ENCODE measurements at regions not wholly inside any gene's neighbourhood (a gene's known extent, or its start where the extent isn't known, plus 50 kb on each side); places are given as distances from the start of the nearest gene placed in this dataset.

- in situ Hi-C loops (cut with MboI; ENCODE audit: low pct_ligation_motif_present in 1 of 4, low pct_unique_long_range_greater_than_20kb in 1 of 4, low sequenced_read_pairs in 3 of 4) = no loop called here
Observed at GRCh38 chr16:51012396-51012795, 138.7 kb downstream of the SALL1 start.

GRCh38 chr16:51010817-51011216, 140.3 kb downstream of the SALL1 start:
- 61 to 69% methylated on average over 2 to 4 of the region's 4 CpGs for WGBS, 2 donors (ENCODE audit: low coverage in 1 of 2)
- intact Hi-C loops (cut with DNase I; ENCODE audit: low total_unique reads) = no loop called here
- DNase-seq = no peak

More at GRCh38 chr16:51012396-51012795, 138.7 kb downstream of the SALL1 start:
- no peak overlapping the region for H3K27ac ChIP-seq
- no peak for DNase-seq
- TF ChIP-seq CTCF (IDR thresholded peaks at IDR 0.05) (no peak), EP300 (IDR thresholded peaks at IDR 0.05; ENCODE audit: low read depth) (no peak), POLR2A (IDR thresholded peaks at IDR 0.05) (no peak), POLR2AphosphoS5 (IDR thresholded peaks at IDR 0.05) (no peak)
- WGBS, 2 donors (ENCODE audit: low coverage in 1 of 2) = 29% methylated on average over 4 of the region's 4 CpGs; no CpG with 5 or more reads in 1 of the 2 donors
- no peaks in the 10 kb centered on the region for H3K27me3 ChIP-seq
- H3K9me3 ChIP-seq = peaks cover 0 to 5% of the 10 kb centered on the region in 2 donors
- no peak overlapping the region for H3K4me3 ChIP-seq
- intact Hi-C loops (cut with DNase I; ENCODE audit: low total_unique reads) = no loop called here
- no peaks in the 10 kb centered on the region for H3K36me3 ChIP-seq
- no peaks in the 10 kb centered on the region for H3K4me1 ChIP-seq

GRCh38 chr16:51009813-51010212, 141.3 kb downstream of the SALL1 start:
- H3K36me3 ChIP-seq = no peaks in the 10 kb centered on the region
- peaks cover 0 to 5% of the 10 kb centered on the region in 2 donors for H3K9me3 ChIP-seq
- no peaks in the 10 kb centered on the region for H3K4me1 ChIP-seq
- no peak for DNase-seq
- H3K4me3 ChIP-seq = no peak overlapping the region
- H3K27ac ChIP-seq = no peak overlapping the region
- no peaks in the 10 kb centered on the region for H3K27me3 ChIP-seq
- intact Hi-C loops (cut with DNase I; ENCODE audit: low total_unique reads) (no loop called here), in situ Hi-C loops (cut with MboI; ENCODE audit: low pct_ligation_motif_present in 1 of 4, low pct_unique_long_range_greater_than_20kb in 1 of 4, low sequenced_read_pairs in 3 of 4) (no loop called here)
- no peak for TF ChIP-seq CTCF (IDR thresholded peaks at IDR 0.05)
- TF ChIP-seq POLR2A (IDR thresholded peaks at IDR 0.05) = no peak
- no peak for TF ChIP-seq POLR2AphosphoS5 (IDR thresholded peaks at IDR 0.05)
- no peak for TF ChIP-seq EP300 (IDR thresholded peaks at IDR 0.05; ENCODE audit: low read depth)

More at GRCh38 chr16:51010817-51011216, 140.3 kb downstream of the SALL1 start:
- Histone ChIP-seq H3K4me3 (no peak overlapping the region), H3K9me3 (peaks cover 0 to 5% of the 10 kb centered on the region in 2 donors), H3K36me3 (no peaks in the 10 kb centered on the region), H3K27ac (no peak overlapping the region), H3K4me1 (no peaks in the 10 kb centered on the region), H3K27me3 (no peaks in the 10 kb centered on the region)
- TF ChIP-seq CTCF (IDR thresholded peaks at IDR 0.05) (no peak), EP300 (IDR thresholded peaks at IDR 0.05; ENCODE audit: low read depth) (no peak), POLR2AphosphoS5 (IDR thresholded peaks at IDR 0.05) (no peak), POLR2A (IDR thresholded peaks at IDR 0.05) (no peak)
- in situ Hi-C loops (cut with MboI; ENCODE audit: low pct_ligation_motif_present in 1 of 4, low pct_unique_long_range_greater_than_20kb in 1 of 4, low sequenced_read_pairs in 3 of 4) = no loop called here

DNA sequence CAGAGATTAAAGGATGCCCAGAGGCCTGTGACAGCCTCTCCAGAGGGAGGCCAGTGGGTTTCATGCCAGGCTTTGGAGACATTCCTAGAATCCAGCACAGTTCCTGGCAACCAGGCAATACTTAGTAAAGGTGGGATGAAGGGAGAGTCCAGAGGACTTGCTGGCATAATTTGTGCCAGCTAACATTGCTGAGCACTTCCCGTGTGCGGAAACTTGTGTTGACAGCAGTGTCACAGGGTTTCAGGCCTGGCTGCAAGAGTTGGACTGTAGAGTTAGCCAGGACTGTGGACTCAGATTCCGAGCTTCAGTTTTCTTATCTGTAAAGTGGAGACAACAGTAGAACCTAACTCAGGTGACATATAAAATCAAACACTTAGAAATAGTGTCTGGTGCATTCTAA, 141.7 kb downstream of the SALL1 start:
- peaks cover 0 to 5% of the 10 kb centered on the region in 2 donors for H3K9me3 ChIP-seq
- H3K4me3 ChIP-seq = no peak overlapping the region
- no peak for TF ChIP-seq POLR2A (IDR thresholded peaks at IDR 0.05)
- TF ChIP-seq POLR2AphosphoS5 (IDR thresholded peaks at IDR 0.05) = no peak
- TF ChIP-seq CTCF (IDR thresholded peaks at IDR 0.05) = no peak
- TF ChIP-seq EP300 (IDR thresholded peaks at IDR 0.05; ENCODE audit: low read depth) = no peak
- H3K27me3 ChIP-seq = no peaks in the 10 kb centered on the region
- no peaks in the 10 kb centered on the region for H3K36me3 ChIP-seq
- no peak for DNase-seq
- H3K4me1 ChIP-seq = no peaks in the 10 kb centered on the region
- H3K27ac ChIP-seq = no peak overlapping the region
- 80 to 85% methylated on average over 1 to 3 of the region's 3 CpGs for WGBS, 2 donors (ENCODE audit: low coverage in 1 of 2)
- in situ Hi-C loops (cut with MboI; ENCODE audit: low pct_ligation_motif_present in 1 of 4, low pct_unique_long_range_greater_than_20kb in 1 of 4, low sequenced_read_pairs in 3 of 4) = no loop called here
- intact Hi-C loops (cut with DNase I; ENCODE audit: low total_unique reads) = no loop called here
